ENCODE measurements at regions not wholly inside any gene's neighbourhood (a gene's known extent, or its start where the extent isn't known, plus 50 kb on each side); places are given as distances from the start of the nearest gene placed in this dataset.

GRCh38 chr11:122271137-122271536 is 155.1 kb upstream of the BLID start:
- peak; percentile 35 to 63 for DNase-seq

DNA sequence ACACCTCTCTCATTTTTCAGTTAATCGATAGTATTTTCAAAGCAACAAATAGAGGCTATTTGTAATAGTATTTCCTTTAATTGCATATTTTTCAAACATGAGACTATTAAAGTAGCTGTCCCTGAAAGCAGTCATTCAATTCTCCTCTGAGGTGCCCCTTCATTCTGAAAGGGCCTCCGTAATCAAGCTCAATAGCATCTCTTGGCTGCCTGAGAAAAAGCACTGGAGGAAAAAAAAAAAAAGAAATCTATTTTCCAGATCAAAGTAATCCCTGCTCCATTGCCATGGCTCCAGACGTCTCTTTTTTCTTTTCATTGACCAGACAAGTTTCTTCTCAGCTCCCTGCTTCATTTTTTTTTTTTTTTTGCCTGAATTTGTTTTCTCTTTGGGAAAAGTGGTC is 154.5 kb upstream of the BLID start:
- DNase-seq = no peak

DNA sequence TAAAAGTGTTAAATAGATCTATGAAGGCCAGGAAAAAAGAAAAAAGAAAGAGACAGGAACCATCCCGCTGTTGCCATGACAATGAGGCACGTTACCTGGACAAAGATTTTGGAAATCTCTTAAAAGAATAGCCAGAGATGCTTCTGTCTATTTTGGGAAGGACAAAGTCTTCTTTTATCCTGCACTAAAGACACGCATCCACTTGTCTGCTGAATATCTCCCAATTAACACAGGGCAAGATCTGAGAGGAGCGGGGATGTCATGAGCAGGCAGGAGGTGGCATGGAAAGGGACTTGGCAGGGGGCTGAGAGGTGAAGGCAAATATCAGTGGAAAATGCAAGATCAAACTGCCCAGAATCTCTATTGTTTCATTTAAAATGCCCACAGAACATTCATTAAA is 153.8 kb upstream of the BLID start:
- DNase-seq = no peak

- no peak for DNase-seq
Measured at GRCh38 chr11:122268601-122269130, 152.7 kb upstream of the BLID start.

DNA sequence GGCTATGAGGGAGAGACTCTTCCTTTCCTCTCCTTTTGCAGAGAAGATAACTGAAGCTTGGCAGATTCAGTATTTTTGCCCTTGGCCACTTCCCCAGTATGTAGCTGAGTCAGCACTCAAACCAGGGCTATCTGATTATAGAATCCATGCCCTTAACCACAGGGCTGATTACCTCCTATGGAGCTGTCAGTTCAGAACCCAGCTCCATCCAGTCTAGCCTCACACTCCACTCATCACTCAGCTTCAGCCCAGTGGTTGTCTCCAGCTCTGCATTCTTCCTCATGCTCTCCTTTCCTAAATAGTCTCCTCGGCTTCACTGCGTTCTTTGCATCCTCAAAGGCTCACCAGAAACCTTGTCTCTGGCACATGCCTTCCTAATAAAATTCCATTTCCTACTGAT is 151.6 kb upstream of the BLID start:
- no peak for DNase-seq

GRCh38 chr11:122265981-122266380 is 150.0 kb upstream of the BLID start:
- peak; percentile 24 to 51 for DNase-seq

- DNase-seq = peak; percentile 9 to 77
Measured at GRCh38 chr11:122264121-122264520, 148.1 kb upstream of the BLID start.

DNA sequence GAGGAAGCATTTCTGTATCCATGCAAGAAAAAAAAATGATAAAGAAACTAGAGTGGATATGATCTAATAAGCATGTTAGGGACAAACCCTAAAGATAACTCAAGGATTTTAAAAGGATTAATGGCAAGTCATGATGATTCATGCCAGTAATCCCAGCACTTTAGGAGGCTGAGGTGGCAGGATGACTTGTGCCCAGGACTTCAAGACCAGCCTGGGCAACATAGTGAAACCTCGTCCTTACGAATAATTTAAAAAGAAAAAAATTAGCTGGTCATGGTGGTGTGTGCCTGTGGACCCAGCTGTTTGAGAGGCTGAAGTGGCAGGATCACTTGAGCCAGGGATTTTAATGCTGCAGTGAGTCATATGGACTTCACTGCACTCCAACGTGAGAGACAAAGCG is 145.5 kb upstream of the BLID start:
- DNase-seq = peak in 1 of 2 experiments; percentile 32

DNA sequence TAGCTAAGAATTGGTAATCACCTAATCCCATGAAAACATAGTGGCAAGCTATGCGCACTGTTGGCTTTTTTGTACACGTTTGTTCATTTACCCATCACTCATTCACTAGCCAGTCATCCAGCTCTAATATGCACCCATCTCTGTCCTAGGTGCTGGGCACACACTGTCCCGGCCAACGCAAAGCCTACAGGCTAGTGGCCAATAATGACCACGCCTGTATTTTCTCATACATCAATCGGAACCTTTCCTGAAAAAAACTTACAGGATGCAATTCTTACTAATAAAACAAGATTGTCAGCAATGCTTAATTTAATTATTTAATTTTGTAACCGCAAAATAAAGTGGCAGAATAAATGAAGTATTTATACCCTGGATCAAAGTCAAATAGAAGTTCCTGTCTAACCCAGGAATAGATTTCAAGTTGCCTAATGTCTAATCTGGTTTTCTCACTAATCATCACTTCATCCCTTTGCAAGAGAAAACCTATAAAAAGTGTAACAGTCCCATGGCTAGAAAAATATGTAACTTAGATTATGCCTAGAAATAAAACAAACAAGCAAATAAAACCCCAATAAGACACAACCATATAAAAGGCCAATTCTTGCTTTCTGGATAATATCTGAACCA is 143.3 kb upstream of the BLID start:
- DNase-seq = no peak

- no peak for DNase-seq
Measured at GRCh38 chr11:122258446-122259194, 142.6 kb upstream of the BLID start.

DNA sequence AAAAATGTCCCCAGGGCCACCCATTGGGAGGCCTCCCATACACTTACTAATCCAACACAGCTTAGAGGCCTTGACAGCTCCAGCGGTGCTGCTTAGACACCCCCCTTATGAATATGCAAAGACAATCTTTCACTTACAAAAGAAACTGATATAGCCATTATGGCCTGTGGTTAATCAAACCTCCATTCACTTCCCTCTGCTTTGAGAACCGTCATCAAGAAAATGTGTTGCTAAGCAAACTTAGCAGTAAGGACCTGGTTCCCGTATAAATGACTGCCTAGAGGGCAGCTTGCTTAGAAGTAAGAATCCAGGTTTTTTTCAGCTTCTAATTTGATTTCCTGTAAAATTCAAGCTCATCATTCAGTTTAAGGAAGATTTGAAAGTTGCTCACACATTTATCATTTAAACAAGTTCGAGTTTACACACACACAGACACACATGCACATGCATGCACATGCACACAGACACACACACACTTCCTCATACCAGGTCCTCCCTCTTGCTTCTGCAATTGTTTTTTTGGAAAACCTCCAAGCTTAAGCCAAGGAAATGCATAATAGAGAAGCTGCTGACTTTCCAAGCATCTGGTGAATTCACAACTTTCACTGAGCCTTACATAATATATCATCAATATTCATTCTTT is 137.7 kb upstream of the BLID start:
- no peak for DNase-seq

DNA sequence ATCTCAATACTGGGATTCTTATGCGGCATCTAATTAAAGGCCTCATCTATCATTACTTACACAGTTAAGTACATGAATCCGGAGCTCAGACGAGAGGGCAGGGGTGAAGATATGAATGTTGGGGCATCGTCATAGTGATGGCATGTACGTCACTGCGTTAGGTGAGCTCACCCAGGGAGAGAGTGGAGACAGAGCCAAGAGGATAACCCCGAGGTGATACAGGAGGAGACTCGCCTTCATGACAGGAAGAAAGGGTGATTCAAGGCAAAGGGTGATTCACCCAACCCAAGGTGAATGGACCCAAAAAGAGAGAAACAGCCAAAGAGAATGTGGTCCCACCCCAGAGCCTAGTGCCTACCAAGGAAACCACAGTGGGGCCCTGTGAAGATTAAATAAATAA is 132.9 kb upstream of the BLID start:
- DNase-seq = no peak

GRCh38 chr11:122248131-122248530 is 132.1 kb upstream of the BLID start:
- DNase-seq = peak in 1 of 2 experiments; percentile 72

GRCh38 chr11:122246874-122247273 is 130.9 kb upstream of the BLID start:
- DNase-seq = peak in 1 of 2 experiments; percentile 24

DNA sequence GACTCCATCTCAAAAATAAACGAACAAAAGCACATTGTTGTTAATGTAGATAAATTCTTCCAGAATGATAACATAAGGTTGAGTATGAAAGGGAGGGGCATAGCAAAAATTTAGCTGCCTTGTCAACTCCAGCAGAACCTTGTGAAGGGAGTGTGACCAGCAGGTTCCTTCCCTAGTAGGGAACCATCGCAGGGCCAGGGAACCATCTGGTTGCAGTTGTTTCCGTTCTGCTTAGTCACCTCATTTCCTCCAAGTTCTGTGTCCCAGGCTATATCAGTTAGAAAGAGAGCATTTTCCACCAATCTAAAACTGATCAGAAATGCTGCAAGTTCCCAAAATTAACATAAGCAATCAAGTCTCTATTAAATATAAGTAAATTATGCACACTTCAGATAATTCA is 126.7 kb upstream of the BLID start:
- DNase-seq = no peak

DNA sequence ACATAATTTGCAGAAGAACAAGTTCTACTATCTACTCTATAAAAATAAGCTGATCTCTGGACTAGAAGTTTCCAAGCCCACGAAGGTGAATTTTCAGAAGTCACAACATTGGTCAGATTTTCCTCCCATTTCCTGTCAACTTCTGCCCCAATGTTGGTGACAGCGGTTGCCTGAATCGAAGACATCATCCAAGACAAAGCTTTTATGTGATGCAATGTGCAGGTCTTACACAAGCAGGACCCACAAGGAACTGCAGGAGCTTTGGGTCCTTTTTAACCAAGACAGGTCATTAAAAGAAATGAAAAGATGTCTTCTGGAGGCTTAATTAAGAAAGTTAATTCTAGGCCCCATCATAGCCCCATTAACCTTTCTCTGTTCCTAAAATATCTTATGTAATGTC is 125.6 kb upstream of the BLID start:
- DNase-seq = no peak

DNA sequence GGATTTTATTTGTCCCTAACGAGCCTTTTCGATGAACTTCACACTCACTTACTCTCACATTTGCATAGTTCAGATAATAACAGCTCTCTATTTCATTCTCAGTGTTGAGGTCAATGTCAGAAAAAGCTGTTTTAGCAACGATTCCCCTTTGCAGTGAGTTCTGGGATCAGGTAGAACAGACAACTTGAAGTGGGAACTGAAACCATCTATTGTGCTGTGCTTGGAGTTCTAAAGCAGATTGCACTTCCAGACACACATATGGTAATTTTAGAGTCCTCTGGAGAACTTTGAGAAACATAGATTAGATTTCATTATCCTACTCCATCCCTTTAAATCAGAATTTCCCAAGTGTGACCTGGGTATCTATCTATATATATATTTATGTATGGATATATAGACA is 124.6 kb upstream of the BLID start:
- DNase-seq = no peak

GRCh38 chr11:122235615-122236014 is 119.6 kb upstream of the BLID start:
- DNase-seq = peak; percentile 40 to 59

DNA sequence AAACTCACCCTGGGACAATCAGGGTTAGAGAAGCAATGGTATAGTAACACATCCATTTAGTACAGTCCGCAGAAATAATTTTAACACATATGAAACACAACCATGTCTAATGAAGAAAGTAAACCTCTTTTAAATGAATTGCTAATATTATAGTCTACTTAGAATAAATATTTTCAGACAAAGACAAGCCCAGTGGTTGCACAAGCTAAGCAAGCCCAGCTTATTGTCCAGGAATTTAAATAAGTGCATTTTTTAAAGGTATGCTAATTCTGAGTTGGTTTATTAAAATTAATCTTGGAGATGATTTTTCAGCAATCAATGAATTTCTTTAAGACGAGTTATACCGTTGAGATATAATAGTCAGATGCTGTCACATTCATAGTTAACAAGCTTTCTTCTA is 118.8 kb upstream of the BLID start:
- DNase-seq = no peak

DNA sequence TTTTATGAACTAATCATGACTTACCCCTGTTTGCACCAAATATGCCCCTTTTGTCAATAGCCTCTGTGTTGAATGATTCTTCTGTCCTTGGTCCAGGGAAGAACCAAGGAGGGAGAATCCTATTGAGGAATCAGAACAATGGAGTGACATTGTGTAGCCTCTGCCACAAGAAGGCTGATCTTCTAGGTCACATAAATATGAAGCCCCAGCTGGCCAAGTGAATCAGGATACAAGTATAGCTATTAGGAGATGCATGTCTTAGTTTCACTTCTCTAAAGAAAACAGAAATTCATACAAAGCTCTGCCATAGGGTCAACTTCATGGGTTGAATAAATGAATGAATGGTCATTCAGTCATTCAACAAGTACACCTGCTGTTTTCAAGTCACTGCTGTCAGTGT is 118.2 kb upstream of the BLID start:
- no peak for DNase-seq

DNA sequence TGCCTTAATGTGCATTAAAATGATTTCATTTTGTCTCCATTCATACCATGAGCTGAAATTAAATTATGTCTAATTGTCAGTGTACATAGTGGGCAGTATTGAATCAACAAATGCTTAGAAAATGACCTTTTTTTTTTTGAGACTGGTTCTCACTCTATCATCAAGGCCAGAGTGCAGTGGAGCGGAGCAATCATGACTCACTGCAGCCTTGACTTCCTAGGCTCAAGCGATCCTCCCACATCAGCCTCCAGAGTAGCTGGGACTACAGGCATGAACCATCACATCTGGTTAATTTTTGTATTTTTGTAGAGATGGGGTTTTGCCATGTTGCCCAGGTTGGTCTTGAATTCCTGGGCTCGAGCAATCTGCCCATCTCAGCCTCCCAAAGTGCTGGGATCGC is 117.0 kb upstream of the BLID start:
- DNase-seq = no peak

- no peak for DNase-seq
Measured at GRCh38 chr11:122230385-122230755, 114.4 kb upstream of the BLID start.

DNA sequence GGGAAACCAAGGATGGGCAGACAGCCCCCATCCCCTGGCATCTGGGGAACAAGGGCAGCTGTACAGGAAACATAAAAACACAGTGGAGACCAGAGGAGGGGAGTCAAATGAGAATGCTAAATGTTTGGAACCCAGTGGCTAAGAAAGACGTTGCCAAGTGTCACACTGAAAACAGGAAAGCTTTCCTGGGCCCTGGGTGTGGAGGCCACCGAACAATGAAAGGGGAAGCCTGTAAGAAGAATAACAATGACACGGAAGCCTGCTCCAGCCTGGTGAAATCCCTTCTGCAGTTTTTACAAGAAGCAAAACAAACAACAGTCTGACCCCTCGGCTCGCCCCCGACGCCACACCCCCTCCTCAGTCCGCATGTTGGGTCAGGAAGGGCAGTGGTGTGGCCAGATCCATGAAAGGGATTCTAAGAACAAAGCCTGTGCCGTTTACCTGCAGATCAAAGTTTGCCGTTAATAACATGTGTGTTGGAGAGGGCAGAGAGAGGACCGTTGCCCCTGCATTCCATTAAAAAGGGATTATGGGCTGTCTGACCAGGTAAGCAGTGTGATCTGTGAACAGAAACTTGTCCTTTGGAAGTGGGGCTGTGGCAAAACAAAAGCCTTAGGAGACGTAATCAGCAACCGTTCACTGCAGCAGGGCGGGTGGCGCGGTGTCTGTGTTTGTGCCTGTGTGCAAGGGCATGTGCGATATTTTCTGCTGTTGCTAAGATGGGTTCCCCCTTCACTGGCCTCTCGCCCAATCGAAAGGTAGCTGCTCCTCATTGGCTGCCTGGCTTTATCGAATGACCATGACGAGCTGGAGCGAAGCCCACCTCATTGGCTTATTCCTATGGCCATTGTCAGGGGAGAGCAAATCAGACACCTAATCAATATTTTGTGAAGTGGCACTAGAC is 113.7 kb upstream of the BLID start:
- DNase-seq = no peak
